K562 (cell line): ENCODE measurements at regions not wholly inside any gene's neighbourhood (a gene's known extent, or its start where the extent isn't known, plus 50 kb on each side); places are given as distances from the start of the nearest gene placed in this dataset.

Experiments used
- KAT2B ChIP-seq: IDR thresholded peaks from one replicate; pipeline ENCODE4 v1.6.1; 2012; ENCODE audit warnings: low read depth, mild to moderate bottlenecking, control low read depth, inconsistent platforms, low read length, moderate library complexity
- MECOM ChIP-seq: fragments of 250-450 bp; sonication (Bioruptor Pico); IDR thresholded peaks from 2 replicates; pipeline ENCODE4 v1.8.0; 2022; ENCODE audit warnings: inconsistent platforms
- TEAD1 ChIP-seq, 2 experiments: fragments of 450-650 bp in 1 of 2; sonication (generic) in 1 of 2; formaldehyde crosslinking; IDR thresholded peaks; 2 replicates each; pipeline versions ENCODE4 v1.4.0 to v1.8.0; 2020 to 2022; ENCODE audit warnings: mild to moderate bottlenecking in 2 of 2, missing genetic modification reagents in 1 of 2
- ZNF589 ChIP-seq: fragments of 200-800 bp; sonication (Bioruptor generic); IDR thresholded peaks from 2 replicates; pipeline ENCODE4 v1.6.1; 2016; ENCODE audit warnings: low read depth, missing genetic modification characterization, missing compliant biosample characterization
- TF ChIP-seq, protein P1 (sequence below): fragments of 200-800 bp; sonication (Bioruptor generic); IDR thresholded peaks from 2 replicates; pipeline ENCODE4 v1.6.1; 2016; ENCODE audit warnings: missing genetic modification characterization, missing compliant biosample characterization
- TF ChIP-seq, protein P2 (sequence below): sonication (generic); formaldehyde crosslinking; IDR thresholded peaks from 2 replicates; pipeline ENCODE4 v1.8.0; 2023; ENCODE audit warnings: missing genetic modification reagents, mild to moderate bottlenecking, borderline replicate concordance

DNA sequence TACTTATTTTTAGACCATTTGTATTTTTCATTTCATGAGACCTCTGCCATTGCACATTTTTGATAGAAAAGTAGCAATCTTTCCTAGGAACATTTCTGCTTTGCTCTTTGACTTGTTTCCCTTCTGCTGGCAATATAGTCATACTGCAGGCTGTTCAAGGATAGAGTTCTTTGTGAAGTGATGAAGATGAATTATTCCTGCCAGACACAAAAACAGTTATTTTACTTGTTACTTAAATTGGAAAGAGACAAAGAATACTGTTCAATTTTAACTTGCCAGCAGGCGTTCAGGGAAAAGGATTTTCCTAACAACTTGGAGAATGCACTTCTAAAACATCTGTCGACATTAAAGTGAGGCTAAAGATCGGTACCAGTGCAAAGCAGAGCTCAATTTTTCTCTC, 251.7 kb upstream of the ACTBL2 start (continued):
- TF ChIP-seq ZNF589 (CRISPR knock-in tag) (no peak), KAT2B (no peak), TEAD1 (CRISPR knock-in tag; IDR thresholded peaks at IDR 0.05) (no peak), MECOM (CRISPR knock-in tag) (no peak)
- TF ChIP-seq, protein P1, sequence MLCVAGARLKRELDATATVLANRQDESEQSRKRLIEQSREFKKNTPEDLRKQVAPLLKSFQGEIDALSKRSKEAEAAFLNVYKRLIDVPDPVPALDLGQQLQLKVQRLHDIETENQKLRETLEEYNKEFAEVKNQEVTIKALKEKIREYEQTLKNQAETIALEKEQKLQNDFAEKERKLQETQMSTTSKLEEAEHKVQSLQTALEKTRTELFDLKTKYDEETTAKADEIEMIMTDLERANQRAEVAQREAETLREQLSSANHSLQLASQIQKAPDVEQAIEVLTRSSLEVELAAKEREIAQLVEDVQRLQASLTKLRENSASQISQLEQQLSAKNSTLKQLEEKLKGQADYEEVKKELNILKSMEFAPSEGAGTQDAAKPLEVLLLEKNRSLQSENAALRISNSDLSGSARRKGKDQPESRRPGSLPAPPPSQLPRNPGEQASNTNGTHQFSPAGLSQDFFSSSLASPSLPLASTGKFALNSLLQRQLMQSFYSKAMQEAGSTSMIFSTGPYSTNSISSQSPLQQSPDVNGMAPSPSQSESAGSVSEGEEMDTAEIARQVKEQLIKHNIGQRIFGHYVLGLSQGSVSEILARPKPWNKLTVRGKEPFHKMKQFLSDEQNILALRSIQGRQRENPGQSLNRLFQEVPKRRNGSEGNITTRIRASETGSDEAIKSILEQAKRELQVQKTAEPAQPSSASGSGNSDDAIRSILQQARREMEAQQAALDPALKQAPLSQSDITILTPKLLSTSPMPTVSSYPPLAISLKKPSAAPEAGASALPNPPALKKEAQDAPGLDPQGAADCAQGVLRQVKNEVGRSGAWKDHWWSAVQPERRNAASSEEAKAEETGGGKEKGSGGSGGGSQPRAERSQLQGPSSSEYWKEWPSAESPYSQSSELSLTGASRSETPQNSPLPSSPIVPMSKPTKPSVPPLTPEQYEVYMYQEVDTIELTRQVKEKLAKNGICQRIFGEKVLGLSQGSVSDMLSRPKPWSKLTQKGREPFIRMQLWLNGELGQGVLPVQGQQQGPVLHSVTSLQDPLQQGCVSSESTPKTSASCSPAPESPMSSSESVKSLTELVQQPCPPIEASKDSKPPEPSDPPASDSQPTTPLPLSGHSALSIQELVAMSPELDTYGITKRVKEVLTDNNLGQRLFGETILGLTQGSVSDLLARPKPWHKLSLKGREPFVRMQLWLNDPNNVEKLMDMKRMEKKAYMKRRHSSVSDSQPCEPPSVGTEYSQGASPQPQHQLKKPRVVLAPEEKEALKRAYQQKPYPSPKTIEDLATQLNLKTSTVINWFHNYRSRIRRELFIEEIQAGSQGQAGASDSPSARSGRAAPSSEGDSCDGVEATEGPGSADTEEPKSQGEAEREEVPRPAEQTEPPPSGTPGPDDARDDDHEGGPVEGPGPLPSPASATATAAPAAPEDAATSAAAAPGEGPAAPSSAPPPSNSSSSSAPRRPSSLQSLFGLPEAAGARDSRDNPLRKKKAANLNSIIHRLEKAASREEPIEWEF (CRISPR knock-in tag) = no peak
- TF ChIP-seq, protein P2, sequence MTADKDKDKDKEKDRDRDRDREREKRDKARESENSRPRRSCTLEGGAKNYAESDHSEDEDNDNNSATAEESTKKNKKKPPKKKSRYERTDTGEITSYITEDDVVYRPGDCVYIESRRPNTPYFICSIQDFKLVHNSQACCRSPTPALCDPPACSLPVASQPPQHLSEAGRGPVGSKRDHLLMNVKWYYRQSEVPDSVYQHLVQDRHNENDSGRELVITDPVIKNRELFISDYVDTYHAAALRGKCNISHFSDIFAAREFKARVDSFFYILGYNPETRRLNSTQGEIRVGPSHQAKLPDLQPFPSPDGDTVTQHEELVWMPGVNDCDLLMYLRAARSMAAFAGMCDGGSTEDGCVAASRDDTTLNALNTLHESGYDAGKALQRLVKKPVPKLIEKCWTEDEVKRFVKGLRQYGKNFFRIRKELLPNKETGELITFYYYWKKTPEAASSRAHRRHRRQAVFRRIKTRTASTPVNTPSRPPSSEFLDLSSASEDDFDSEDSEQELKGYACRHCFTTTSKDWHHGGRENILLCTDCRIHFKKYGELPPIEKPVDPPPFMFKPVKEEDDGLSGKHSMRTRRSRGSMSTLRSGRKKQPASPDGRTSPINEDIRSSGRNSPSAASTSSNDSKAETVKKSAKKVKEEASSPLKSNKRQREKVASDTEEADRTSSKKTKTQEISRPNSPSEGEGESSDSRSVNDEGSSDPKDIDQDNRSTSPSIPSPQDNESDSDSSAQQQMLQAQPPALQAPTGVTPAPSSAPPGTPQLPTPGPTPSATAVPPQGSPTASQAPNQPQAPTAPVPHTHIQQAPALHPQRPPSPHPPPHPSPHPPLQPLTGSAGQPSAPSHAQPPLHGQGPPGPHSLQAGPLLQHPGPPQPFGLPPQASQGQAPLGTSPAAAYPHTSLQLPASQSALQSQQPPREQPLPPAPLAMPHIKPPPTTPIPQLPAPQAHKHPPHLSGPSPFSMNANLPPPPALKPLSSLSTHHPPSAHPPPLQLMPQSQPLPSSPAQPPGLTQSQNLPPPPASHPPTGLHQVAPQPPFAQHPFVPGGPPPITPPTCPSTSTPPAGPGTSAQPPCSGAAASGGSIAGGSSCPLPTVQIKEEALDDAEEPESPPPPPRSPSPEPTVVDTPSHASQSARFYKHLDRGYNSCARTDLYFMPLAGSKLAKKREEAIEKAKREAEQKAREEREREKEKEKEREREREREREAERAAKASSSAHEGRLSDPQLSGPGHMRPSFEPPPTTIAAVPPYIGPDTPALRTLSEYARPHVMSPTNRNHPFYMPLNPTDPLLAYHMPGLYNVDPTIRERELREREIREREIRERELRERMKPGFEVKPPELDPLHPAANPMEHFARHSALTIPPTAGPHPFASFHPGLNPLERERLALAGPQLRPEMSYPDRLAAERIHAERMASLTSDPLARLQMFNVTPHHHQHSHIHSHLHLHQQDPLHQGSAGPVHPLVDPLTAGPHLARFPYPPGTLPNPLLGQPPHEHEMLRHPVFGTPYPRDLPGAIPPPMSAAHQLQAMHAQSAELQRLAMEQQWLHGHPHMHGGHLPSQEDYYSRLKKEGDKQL = no peak
